Liver (tissue), 3 donors: ENCODE measurements at regions not wholly inside any gene's neighbourhood (a gene's known extent, or its start where the extent isn't known, plus 50 kb on each side); places are given as distances from the start of the nearest gene placed in this dataset.
"Not testable (repeated sequence)": the region's sequence is repeated elsewhere in the genome, so short reads cannot be mapped to it uniquely, and the experiment has no call there.

Experiments
- RAD21 ChIP-seq, 2 donors: IDR thresholded peaks; 2 replicates each; pipeline ENCODE4 v1.6.1; 2016; ENCODE audit warnings: antibody characterized with exemption in 2 of 2, mild to moderate bottlenecking in 2 of 2
- RXRA ChIP-seq, 2 donors: IDR thresholded peaks; 2 replicates each; pipeline ENCODE4 v1.6.1; 2017 to 2018; ENCODE audit warnings: antibody characterized with exemption in 2 of 2, mild to moderate bottlenecking in 1 of 2
- SP1 ChIP-seq: IDR thresholded peaks from 2 replicates; pipeline ENCODE4 v1.6.1; 2018; ENCODE audit warnings: antibody characterized with exemption, mild to moderate bottlenecking
- TAF1 ChIP-seq: conservative IDR thresholded peaks from 2 replicates; pipeline ENCODE4 v1.6.1; 2016; ENCODE audit warnings: antibody characterized with exemption, mild to moderate bottlenecking
- YY1 ChIP-seq: IDR thresholded peaks from 2 replicates; pipeline ENCODE4 v1.6.1; 2016; ENCODE audit warnings: antibody characterized with exemption, mild to moderate bottlenecking
- TF ChIP-seq, protein P1 (sequence below): fragments of 150-350 bp; IDR thresholded peaks from 2 replicates; pipeline ENCODE4 v1.5.1; 2017; ENCODE audit warnings: improper control_type of control experiment, low read depth, low read length; ENCODE audit not compliant: missing input control
- TF ChIP-seq, protein P2 (sequence below): IDR thresholded peaks from 2 replicates; pipeline ENCODE4 v1.6.1; 2016; ENCODE audit warnings: antibody characterized with exemption
- TF ChIP-seq, protein P3 (sequence below): IDR thresholded peaks from 2 replicates; pipeline ENCODE4 v1.6.1; 2016; ENCODE audit warnings: antibody characterized with exemption, mild to moderate bottlenecking
- donor health status: healthy.
- donor health status: healthy.

DNA sequence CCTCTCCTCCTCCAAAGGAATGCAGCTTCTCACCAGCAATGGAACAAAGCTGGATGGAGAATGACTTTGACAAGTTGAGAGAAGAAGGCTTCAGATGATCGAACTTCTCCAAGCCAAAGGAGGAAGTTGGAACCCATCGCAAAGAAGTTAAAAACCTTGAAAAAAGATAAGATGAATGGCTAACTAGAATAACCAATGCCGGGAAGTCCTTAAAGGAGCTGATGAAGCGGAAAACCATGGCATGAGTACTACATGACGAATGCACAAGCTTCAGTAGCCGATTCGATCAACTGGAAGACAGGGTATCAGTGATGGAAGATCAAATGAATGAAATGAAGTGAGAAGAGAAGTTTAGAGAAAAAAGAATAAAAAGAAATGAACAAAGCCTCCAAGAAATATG is 629.2 kb upstream of the PABPC4L start:
- TF ChIP-seq, protein P1, sequence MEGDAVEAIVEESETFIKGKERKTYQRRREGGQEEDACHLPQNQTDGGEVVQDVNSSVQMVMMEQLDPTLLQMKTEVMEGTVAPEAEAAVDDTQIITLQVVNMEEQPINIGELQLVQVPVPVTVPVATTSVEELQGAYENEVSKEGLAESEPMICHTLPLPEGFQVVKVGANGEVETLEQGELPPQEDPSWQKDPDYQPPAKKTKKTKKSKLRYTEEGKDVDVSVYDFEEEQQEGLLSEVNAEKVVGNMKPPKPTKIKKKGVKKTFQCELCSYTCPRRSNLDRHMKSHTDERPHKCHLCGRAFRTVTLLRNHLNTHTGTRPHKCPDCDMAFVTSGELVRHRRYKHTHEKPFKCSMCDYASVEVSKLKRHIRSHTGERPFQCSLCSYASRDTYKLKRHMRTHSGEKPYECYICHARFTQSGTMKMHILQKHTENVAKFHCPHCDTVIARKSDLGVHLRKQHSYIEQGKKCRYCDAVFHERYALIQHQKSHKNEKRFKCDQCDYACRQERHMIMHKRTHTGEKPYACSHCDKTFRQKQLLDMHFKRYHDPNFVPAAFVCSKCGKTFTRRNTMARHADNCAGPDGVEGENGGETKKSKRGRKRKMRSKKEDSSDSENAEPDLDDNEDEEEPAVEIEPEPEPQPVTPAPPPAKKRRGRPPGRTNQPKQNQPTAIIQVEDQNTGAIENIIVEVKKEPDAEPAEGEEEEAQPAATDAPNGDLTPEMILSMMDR: not testable (repeated sequence)
- TF ChIP-seq RXRA (IDR thresholded peaks at IDR 0.05); RAD21 (IDR thresholded peaks at IDR 0.05); SP1; YY1; TAF1: not testable (repeated sequence)
- TF ChIP-seq, protein P2, sequence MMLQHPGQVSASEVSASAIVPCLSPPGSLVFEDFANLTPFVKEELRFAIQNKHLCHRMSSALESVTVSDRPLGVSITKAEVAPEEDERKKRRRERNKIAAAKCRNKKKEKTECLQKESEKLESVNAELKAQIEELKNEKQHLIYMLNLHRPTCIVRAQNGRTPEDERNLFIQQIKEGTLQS: not testable (repeated sequence)
- TF ChIP-seq, protein P3, sequence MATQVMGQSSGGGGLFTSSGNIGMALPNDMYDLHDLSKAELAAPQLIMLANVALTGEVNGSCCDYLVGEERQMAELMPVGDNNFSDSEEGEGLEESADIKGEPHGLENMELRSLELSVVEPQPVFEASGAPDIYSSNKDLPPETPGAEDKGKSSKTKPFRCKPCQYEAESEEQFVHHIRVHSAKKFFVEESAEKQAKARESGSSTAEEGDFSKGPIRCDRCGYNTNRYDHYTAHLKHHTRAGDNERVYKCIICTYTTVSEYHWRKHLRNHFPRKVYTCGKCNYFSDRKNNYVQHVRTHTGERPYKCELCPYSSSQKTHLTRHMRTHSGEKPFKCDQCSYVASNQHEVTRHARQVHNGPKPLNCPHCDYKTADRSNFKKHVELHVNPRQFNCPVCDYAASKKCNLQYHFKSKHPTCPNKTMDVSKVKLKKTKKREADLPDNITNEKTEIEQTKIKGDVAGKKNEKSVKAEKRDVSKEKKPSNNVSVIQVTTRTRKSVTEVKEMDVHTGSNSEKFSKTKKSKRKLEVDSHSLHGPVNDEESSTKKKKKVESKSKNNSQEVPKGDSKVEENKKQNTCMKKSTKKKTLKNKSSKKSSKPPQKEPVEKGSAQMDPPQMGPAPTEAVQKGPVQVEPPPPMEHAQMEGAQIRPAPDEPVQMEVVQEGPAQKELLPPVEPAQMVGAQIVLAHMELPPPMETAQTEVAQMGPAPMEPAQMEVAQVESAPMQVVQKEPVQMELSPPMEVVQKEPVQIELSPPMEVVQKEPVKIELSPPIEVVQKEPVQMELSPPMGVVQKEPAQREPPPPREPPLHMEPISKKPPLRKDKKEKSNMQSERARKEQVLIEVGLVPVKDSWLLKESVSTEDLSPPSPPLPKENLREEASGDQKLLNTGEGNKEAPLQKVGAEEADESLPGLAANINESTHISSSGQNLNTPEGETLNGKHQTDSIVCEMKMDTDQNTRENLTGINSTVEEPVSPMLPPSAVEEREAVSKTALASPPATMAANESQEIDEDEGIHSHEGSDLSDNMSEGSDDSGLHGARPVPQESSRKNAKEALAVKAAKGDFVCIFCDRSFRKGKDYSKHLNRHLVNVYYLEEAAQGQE: not testable (repeated sequence)
